Prostate gland (tissue), 2 donors: ENCODE measurements at regions not wholly inside any gene's neighbourhood (a gene's known extent, or its start where the extent isn't known, plus 50 kb on each side); places are given as distances from the start of the nearest gene placed in this dataset.

Experiments used
- POLR2A ChIP-seq: fragments of 450-650 bp; IDR thresholded peaks from one replicate; pipeline ENCODE4 v1.6.1; 2016; ENCODE audit warnings: antibody characterized with exemption, mild to moderate bottlenecking
- POLR2AphosphoS5 ChIP-seq: sonication (generic); formaldehyde crosslinking; IDR thresholded peaks from one replicate; pipeline ENCODE4 v1.6.1; 2017; ENCODE audit warnings: antibody characterized with exemption
- TF ChIP-seq, protein P1 (sequence below), 4 experiments: fragments of 200-600 bp in 2 of 4; fragments of 450-650 bp in 2 of 4; sonication (generic) in 2 of 4; IDR thresholded peaks; 1 replicate in 3 of 4; 2 replicates in 1 of 4; pipeline ENCODE4 v1.5.1; 2016 to 2019; ENCODE audit warnings: antibody characterized with exemption in 4 of 4, mild to moderate bottlenecking in 2 of 4, moderate library complexity in 2 of 4

DNA sequence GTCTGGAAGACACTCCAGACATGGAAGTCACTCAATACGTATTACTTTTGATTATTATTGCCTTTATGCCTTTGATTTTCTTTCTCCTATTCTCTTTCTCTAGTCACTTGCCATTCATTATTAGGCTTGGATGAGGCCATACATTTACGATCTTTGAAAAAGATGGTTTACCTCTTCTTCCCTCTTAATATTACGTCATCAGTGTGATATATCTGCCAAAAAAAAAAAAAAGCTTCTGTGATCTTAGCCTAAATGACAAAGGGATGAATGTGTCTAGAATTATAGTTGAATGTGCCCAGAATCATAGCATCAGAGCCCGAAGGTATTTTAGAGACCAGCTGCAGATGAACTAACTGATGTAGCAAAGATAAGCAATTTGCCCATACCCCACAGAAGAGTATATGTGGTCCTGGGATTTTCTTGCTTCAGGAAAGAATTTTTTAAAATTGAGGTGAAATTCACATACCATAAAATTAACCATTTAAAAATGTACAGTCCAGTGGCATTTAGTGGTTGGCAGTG, 73.9 kb downstream of the HHEX start:
- TF ChIP-seq, protein P1, sequence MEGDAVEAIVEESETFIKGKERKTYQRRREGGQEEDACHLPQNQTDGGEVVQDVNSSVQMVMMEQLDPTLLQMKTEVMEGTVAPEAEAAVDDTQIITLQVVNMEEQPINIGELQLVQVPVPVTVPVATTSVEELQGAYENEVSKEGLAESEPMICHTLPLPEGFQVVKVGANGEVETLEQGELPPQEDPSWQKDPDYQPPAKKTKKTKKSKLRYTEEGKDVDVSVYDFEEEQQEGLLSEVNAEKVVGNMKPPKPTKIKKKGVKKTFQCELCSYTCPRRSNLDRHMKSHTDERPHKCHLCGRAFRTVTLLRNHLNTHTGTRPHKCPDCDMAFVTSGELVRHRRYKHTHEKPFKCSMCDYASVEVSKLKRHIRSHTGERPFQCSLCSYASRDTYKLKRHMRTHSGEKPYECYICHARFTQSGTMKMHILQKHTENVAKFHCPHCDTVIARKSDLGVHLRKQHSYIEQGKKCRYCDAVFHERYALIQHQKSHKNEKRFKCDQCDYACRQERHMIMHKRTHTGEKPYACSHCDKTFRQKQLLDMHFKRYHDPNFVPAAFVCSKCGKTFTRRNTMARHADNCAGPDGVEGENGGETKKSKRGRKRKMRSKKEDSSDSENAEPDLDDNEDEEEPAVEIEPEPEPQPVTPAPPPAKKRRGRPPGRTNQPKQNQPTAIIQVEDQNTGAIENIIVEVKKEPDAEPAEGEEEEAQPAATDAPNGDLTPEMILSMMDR (IDR thresholded peaks at IDR 0.05), result no peak
- TF ChIP-seq POLR2A, result no peak
- no peak for TF ChIP-seq POLR2AphosphoS5
